Omental fat pad (tissue), 3 donors: ENCODE measurements at regions not wholly inside any gene's neighbourhood (a gene's known extent, or its start where the extent isn't known, plus 50 kb on each side); places are given as distances from the start of the nearest gene placed in this dataset.

Experiments
- ATAC-seq: fragments of 150-250 bp; one replicate; pipeline ENCODE4 v1.9.1; 2016; ENCODE audit warnings: mild to moderate bottlenecking, moderate library complexity; ENCODE audit not compliant: low FRiP score
- DNase-seq: peaks from one replicate; pipeline ENCODE4 v3.0.0-alpha.2; 2019; ENCODE audit warnings: low spot score
- CTCF ChIP-seq, 3 donors: fragments of 450-650 bp; IDR thresholded peaks; one replicate each; pipeline ENCODE4 v1.5.1; 2016 to 2017; ENCODE audit warnings: antibody characterized with exemption in 3 of 3, mild to moderate bottlenecking in 3 of 3, moderate library complexity in 2 of 3

DNA sequence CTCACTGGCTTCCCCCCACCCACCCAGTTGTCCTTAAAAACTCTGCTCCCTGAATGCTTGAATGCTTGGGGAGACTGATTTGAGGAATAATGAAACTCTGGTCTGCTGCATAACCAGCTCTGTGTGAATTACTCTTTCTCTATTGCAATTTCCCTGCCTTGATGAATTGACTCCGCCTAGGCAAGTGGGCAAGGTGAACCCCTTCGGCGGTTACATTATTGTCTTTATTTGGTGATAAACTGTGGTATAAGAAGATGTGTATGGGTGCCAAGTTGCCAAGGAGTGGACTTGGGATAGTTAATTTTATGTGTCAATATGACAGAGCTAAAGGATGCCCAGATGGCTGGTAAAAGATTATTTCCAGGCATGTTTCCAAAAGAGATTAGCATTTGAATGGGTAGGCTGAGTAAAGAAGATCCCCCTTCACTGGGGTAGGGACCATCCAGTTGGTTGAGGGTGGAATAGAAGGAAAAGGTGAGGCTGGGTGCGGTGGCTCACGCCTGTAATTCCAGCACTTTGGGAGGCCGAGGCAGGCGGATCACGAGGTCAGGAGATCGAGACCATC, 98.5 kb upstream of the HAAO start:
- no peak for ATAC-seq
- no peak for DNase-seq
- no peak for TF ChIP-seq CTCF (IDR thresholded peaks at IDR 0.05)

DNA sequence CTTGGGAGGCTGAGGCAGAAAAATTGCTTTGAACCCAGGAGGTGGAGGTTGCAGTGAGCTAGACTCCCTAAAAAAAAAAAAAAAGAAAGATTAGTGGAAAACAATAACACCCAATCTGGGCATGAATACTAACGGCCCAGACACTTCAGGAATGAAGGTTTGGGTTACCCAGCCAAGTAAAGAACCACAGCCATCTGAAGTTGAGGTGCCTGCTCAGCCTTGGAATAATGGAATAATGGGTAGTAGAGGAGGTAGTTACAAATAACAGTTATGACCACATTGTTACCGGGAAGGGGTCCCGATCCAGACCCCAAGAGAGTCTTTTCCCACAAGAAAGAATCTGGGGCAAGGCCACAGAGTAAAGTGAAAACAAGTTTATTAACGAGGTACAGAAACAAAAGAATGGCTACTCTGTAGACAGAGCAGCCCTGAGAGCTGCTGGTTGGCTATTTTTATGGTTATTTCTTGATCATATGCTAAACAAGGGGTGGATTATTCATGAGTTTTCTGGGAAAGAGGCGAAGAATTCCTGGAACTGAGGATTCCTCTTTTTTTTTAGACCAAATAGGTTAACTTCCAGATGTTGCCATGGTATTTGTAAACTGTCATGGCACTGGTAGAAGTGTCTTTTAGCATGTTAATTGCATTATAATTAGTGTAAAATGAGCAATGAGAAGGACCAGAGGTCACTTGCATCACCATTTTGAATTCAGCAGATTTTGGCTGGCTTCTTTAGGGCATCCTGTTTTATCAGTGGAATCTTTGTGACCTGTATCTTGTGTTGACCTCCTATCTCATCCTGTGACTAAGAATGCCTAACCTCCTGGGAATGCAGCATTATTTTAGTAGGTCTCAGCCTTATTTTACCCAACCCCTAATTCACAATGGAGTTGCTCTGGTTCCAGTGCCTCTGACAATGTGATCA, 96.2 kb upstream of the HAAO start:
- ATAC-seq, result no peak
- TF ChIP-seq CTCF (IDR thresholded peaks at IDR 0.05), result no peak

GRCh38 chr2:42886921-42887320, 94.5 kb upstream of the HAAO start:
- DNase-seq (no peak), ATAC-seq (no peak)

More for the DNA sequence above, 96.2 kb upstream of the HAAO start:
- no peak for DNase-seq

GRCh38 chr2:42882756-42883155, 90.4 kb upstream of the HAAO start:
- TF ChIP-seq CTCF (IDR thresholded peaks at IDR 0.05), result no peak
- ATAC-seq (no peak), DNase-seq (no peak)

More at GRCh38 chr2:42886921-42887320, 94.5 kb upstream of the HAAO start:
- TF ChIP-seq CTCF (IDR thresholded peaks at IDR 0.05), result no peak

GRCh38 chr2:42881732-42882131, 89.3 kb upstream of the HAAO start:
- DNase-seq (peak; percentile 22), ATAC-seq (peak; percentile 39)
- no peak for TF ChIP-seq CTCF (IDR thresholded peaks at IDR 0.05)

GRCh38 chr2:42880738-42881690, 88.6 kb upstream of the HAAO start:
- DNase-seq, result peak; percentile 20
- no peak for TF ChIP-seq CTCF (IDR thresholded peaks at IDR 0.05)
- ATAC-seq, result no peak
